Testis (tissue), 2 donors: ENCODE measurements at regions not wholly inside any gene's neighbourhood (a gene's known extent, or its start where the extent isn't known, plus 50 kb on each side); places are given as distances from the start of the nearest gene placed in this dataset.

Experiments
- POLR2A ChIP-seq: fragments of 450-650 bp; IDR thresholded peaks from one replicate; pipeline ENCODE4 v1.6.1; 2017; ENCODE audit warnings: antibody characterized with exemption, mild to moderate bottlenecking, moderate library complexity
- TF ChIP-seq, protein P1 (sequence below), 3 experiments: fragments of 450-650 bp in 2 of 3; fragments of 200-600 bp in 1 of 3; sonication (generic) in 1 of 3; IDR thresholded peaks; one replicate each; pipeline ENCODE4 v1.5.1; 2016 to 2019; ENCODE audit warnings: antibody characterized with exemption in 3 of 3, mild to moderate bottlenecking in 2 of 3, moderate library complexity in 1 of 3

- TF ChIP-seq, protein P1, sequence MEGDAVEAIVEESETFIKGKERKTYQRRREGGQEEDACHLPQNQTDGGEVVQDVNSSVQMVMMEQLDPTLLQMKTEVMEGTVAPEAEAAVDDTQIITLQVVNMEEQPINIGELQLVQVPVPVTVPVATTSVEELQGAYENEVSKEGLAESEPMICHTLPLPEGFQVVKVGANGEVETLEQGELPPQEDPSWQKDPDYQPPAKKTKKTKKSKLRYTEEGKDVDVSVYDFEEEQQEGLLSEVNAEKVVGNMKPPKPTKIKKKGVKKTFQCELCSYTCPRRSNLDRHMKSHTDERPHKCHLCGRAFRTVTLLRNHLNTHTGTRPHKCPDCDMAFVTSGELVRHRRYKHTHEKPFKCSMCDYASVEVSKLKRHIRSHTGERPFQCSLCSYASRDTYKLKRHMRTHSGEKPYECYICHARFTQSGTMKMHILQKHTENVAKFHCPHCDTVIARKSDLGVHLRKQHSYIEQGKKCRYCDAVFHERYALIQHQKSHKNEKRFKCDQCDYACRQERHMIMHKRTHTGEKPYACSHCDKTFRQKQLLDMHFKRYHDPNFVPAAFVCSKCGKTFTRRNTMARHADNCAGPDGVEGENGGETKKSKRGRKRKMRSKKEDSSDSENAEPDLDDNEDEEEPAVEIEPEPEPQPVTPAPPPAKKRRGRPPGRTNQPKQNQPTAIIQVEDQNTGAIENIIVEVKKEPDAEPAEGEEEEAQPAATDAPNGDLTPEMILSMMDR (IDR thresholded peaks at IDR 0.05) = no peak
- TF ChIP-seq POLR2A = no peak
These were observed 545.8 kb upstream of the ADAMTS9 start for GRCh38 chr3:65233561-65233960.
